Lower leg skin (tissue), 4 donors: ENCODE measurements at regions not wholly inside any gene's neighbourhood (a gene's known extent, or its start where the extent isn't known, plus 50 kb on each side); places are given as distances from the start of the nearest gene placed in this dataset.

Experiments used
- DNase-seq, 2 donors: peaks; one replicate each; pipeline ENCODE4 v3.0.0-alpha.2; 2019; ENCODE audit warnings: low spot score in 2 of 2
- H3K4me3 ChIP-seq: fragments of 200-600 bp; sonication (generic); 2 replicates; pipeline ENCODE4 v1.5.1; 2017; ENCODE audit warnings: mild to moderate bottlenecking, low read depth; ENCODE audit not compliant: poor library complexity, severe bottlenecking
- POLR2A ChIP-seq, 2 donors: fragments of 450-650 bp; IDR thresholded peaks; one replicate each; pipeline ENCODE4 v1.6.1; 2016 to 2017; ENCODE audit warnings: antibody characterized with exemption in 2 of 2, mild to moderate bottlenecking in 1 of 2, moderate library complexity in 1 of 2
- WGBS, 2 donors: methylation state at CpG; one replicate each; pipeline ENCODE4 v1.1.5; 2018; 5-methylcytosine and 5-hydroxymethylcytosine counted together
- intact Hi-C: fragments of 100-400 bp; cut with DNase I; formaldehyde crosslinking; loops from one replicate; pipeline ENCODE4 v1.15.0; 2023; ENCODE audit warnings: low total_unique reads
- TF ChIP-seq, protein P1 (sequence below), 3 donors: fragments of 450-650 bp; IDR thresholded peaks; one replicate each; pipeline ENCODE4 v1.5.1; 2016; ENCODE audit warnings: antibody characterized with exemption in 3 of 3, mild to moderate bottlenecking in 3 of 3, moderate library complexity in 2 of 3

DNA sequence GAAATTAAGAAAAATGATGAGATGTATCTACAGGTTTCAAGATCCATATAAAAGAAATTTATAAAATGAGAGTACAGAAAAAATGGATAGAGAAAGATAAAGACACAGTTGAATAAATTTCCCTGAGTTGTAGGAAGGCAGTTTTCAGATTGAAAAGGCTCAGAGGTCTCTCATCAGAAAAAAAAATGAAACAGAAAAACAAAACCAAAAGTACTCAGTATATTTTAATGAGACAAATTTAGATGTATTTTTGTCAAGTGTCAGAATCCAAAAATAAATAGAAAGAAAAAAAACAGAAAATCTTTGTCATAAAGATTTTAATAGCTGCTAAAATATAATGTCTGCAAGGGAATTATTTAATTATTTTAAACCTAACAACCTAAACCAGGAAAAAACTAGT, 520.5 kb downstream of the KCNJ3 start:
- TF ChIP-seq, protein P1, sequence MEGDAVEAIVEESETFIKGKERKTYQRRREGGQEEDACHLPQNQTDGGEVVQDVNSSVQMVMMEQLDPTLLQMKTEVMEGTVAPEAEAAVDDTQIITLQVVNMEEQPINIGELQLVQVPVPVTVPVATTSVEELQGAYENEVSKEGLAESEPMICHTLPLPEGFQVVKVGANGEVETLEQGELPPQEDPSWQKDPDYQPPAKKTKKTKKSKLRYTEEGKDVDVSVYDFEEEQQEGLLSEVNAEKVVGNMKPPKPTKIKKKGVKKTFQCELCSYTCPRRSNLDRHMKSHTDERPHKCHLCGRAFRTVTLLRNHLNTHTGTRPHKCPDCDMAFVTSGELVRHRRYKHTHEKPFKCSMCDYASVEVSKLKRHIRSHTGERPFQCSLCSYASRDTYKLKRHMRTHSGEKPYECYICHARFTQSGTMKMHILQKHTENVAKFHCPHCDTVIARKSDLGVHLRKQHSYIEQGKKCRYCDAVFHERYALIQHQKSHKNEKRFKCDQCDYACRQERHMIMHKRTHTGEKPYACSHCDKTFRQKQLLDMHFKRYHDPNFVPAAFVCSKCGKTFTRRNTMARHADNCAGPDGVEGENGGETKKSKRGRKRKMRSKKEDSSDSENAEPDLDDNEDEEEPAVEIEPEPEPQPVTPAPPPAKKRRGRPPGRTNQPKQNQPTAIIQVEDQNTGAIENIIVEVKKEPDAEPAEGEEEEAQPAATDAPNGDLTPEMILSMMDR (IDR thresholded peaks at IDR 0.05): no peak
- TF ChIP-seq POLR2A (IDR thresholded peaks at IDR 0.05): no peak
- no peak for DNase-seq
- intact Hi-C loops: no loop called here
- H3K4me3 ChIP-seq: no peak overlapping the region

DNA sequence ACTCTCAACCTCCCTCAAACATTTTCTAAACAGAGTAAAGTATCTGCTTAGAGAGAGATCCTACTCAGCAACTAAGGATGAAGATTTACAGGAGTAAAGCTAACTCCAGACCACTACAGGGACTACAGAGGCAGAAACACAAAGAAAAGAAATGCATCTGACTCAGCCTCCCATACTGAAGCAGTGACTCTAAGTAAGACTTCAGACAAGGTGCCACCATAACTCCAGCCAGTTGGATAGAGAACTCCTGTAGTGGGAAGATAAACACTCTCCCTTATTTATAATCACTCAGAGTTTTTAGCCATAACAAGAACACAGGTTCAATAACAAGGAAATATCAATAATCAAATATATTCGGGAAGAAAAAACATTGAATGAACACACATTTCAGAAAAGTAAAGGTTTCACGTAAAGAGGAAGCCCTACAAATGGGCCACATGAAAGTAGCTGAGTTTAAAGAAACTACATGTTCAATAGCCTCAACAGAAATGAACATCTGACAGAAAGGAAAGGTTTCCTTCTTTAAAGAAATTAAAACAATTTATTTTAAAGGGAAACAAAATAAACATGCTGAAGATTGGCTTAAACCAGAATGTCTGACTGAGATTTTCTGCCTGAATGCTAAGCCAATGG, 519.9 kb downstream of the KCNJ3 start:
- H3K4me3 ChIP-seq: no peak overlapping the region
- 85 to 89% methylated on average over 2 of the region's 2 CpGs for WGBS, 2 donors
- no peak for TF ChIP-seq POLR2A (IDR thresholded peaks at IDR 0.05)
- TF ChIP-seq, protein P1 (IDR thresholded peaks at IDR 0.05): no peak
- intact Hi-C loops: no loop called here
- no peak for DNase-seq

DNA sequence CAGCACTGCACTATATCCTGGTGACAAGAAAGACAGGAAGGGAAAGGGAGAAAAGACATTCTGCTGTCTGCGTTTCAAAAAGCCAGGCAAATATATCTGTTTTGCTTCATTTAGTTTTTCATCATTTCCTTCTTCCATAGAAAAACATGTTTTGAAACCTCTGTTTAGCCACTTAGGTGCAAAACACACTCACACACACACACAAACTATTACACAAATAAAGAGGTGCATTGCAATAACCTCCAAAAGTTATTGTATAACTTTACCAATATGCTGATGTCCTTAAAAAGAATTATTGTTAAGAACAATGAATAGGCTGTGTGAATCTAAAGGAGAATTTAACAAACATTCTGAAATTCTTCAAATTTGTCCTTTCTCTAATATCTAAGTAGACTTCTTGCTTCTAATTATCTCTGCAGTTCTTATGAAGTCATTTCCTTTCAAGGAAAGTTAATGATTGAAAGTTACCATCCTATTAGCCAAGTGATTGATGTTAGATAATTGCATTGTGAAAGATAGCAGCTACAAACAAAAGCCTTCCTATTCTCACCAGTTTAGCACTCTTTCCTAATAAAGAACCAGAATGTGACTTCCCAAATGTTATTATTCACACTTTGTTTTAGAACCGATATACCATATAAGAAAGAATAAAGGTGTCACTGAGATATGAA, 516.7 kb downstream of the KCNJ3 start:
- intact Hi-C loops: no loop called here
- DNase-seq: no peak
- WGBS, 2 donors: 55 to 61% methylated on average over 2 of the region's 2 CpGs
- TF ChIP-seq, protein P1 (IDR thresholded peaks at IDR 0.05): no peak
- TF ChIP-seq POLR2A (IDR thresholded peaks at IDR 0.05): no peak
- H3K4me3 ChIP-seq: no peak overlapping the region

DNA sequence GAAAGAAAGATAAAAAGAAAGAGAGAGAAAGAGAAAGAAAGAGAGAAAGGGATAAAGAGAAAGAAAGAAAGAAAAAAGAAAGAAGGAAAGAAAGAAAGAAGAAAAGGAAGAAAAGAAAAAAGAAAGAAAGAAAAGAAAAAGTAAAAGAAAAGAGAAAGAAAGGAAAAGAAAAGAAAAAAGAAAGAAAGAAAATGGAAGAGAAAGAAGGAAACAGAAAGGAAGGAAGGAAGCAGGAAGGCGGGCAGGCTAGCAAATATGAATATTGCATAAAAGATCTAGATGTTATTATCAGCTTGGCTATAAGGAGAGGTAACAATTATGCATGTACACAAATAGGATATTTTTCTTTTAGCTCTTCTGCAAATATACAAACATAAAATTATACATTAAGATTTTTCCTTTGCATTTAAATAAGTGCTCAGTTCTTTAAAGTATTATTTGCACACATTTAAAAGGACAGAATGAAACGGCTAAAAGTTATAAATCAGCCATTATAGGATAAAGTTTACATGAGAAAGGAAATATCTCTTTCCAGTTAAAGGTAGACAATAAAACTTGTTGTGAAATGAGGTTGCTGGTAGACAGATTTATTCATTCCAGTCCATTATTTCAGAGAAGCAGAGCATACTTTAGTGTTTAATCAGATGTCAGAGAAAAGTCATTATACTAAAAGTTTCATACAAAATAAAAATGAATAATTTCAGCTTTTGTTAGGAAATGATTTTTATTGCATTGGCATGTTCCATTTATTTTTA, 511.4 kb downstream of the KCNJ3 start:
- H3K4me3 ChIP-seq: no peak overlapping the region
- TF ChIP-seq, protein P1 (IDR thresholded peaks at IDR 0.05): no peak
- no peak for TF ChIP-seq POLR2A (IDR thresholded peaks at IDR 0.05)
- DNase-seq: no peak
- WGBS, 2 donors: 41 to 45% methylated on average over 2 of the region's 2 CpGs
- intact Hi-C loops: no loop called here

DNA sequence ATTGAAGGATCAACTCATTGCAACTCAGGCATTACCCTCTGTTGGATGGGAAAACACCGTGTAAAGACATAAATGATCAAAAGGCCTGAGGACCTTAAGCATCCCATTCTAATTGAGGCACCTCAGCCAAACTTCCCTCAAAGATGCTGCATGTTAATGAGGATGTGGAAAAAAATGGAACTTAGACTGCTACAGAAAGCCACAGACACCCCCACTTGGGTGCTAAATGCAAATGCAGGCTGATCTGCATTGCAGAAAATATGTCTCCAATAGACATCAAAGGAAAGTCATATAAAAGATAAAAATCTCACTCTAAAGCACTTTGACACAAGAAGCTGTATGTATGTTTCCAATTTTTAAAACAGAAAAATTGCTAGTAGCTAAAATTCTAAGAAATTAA, 504.7 kb downstream of the KCNJ3 start:
- intact Hi-C loops: no loop called here
- DNase-seq: no peak
- WGBS, 2 donors: 40 to 42% methylated on average over 1 of the region's 1 CpG
- no peak overlapping the region for H3K4me3 ChIP-seq
- no peak for TF ChIP-seq POLR2A (IDR thresholded peaks at IDR 0.05)
- TF ChIP-seq, protein P1 (IDR thresholded peaks at IDR 0.05): no peak
